Caco-2 (cell line): ENCODE measurements at regions not wholly inside any gene's neighbourhood (a gene's known extent, or its start where the extent isn't known, plus 50 kb on each side); places are given as distances from the start of the nearest gene placed in this dataset.

Source experiments
- BruUV-seq: library from RNA; stranded (reverse); fragments of 400-500 nt; replicated peaks from 2 replicates; lab custom pipeline; 2021; lab: Mats Ljungman, UMichigan
- CTCF ChIA-PET: fragments of 300-600 bp; sonication (Branson Sonifier 250); formaldehyde crosslinking; loops from one replicate; lab custom pipeline; 2022; ENCODE audit warnings: antibody characterized with exemption; lab: Charles Lee
- POLR2A ChIA-PET: fragments of 300-600 bp; sonication (Branson Sonifier 250); formaldehyde crosslinking; loops from one replicate; lab custom pipeline; 2022; ENCODE audit warnings: antibody characterized with exemption; lab: Charles Lee
- DNase-seq, 2 experiments: peaks; one replicate each; pipeline versions ENCODE4 v3.0.0 to v3.0.0-alpha.2; 2020 to 2022
- H3K27me3 ChIP-seq: replicated peaks from 2 replicates; pipeline ENCODE4 v1.6.0; 2011; ENCODE audit warnings: low read length; ENCODE audit not compliant: control insufficient read depth, insufficient read depth
- H3K36me3 ChIP-seq: 2 replicates; pipeline ENCODE4 v1.5.1; 2011; ENCODE audit warnings: low read length; ENCODE audit not compliant: control insufficient read depth, insufficient read depth
- H3K4me1 ChIP-seq: fragments of 250-450 bp; sonication (Bioruptor Pico); 2 replicates; pipeline ENCODE4 v1.5.1; 2020; ENCODE audit warnings: mild to moderate bottlenecking
- H3K4me3 ChIP-seq: 2 replicates; pipeline ENCODE4 v1.5.1; 2011; ENCODE audit warnings: low read depth, mild to moderate bottlenecking, control low read depth, low read length
- H3K9me3 ChIP-seq: fragments of 250-450 bp; sonication (Bioruptor Pico); 2 replicates; pipeline ENCODE4 v1.5.1; 2020; ENCODE audit warnings: mild to moderate bottlenecking, moderate library complexity
- H3K27ac Mint-ChIP-seq: one replicate; pipeline ENCODE4 v1.8.0; 2022; ENCODE audit warnings: mixed read lengths; ENCODE audit not compliant: unreplicated experiment
- H3K27me3 Mint-ChIP-seq: one replicate; pipeline ENCODE4 v1.8.0; 2022; ENCODE audit warnings: mixed read lengths; ENCODE audit not compliant: insufficient read depth, unreplicated experiment
- H3K36me3 Mint-ChIP-seq: one replicate; pipeline ENCODE4 v1.8.0; 2022; ENCODE audit warnings: mild to moderate bottlenecking, mixed read lengths; ENCODE audit not compliant: insufficient read depth, unreplicated experiment
- H3K4me1 Mint-ChIP-seq: one replicate; pipeline ENCODE4 v1.8.0; 2022; ENCODE audit warnings: low read depth, mixed read lengths; ENCODE audit not compliant: unreplicated experiment
- H3K4me3 Mint-ChIP-seq: one replicate; pipeline ENCODE4 v1.8.0; 2022; ENCODE audit warnings: mild to moderate bottlenecking, moderate library complexity, mixed read lengths; ENCODE audit not compliant: unreplicated experiment
- H3K9me3 Mint-ChIP-seq: one replicate; pipeline ENCODE4 v1.8.0; 2022; ENCODE audit warnings: mixed read lengths; ENCODE audit not compliant: unreplicated experiment
- CTCF ChIP-seq, 2 experiments: fragments of 200-600 bp in 1 of 2; IDR thresholded peaks; 1 replicate in 1 of 2; 2 replicates in 1 of 2; pipeline versions ENCODE4 v1.5.1 to v1.8.0; 2011 to 2022; ENCODE audit warnings: antibody characterized with exemption in 1 of 2, control low read depth in 1 of 2, inconsistent platforms in 1 of 2, low read depth in 1 of 2, low read length in 1 of 2, mild to moderate bottlenecking in 1 of 2, moderate library complexity in 1 of 2; ENCODE audit not compliant: insufficient read depth in 1 of 2, severe bottlenecking in 1 of 2, unreplicated experiment in 1 of 2
- intact Hi-C: fragments of 100-400 bp; cut with micrococcal nuclease; formaldehyde crosslinking; loops from one replicate; pipeline ENCODE4 v1.10.0; 2022; ENCODE audit not compliant: unreplicated experiment

- Mint-ChIP-seq H3K9me3 (no peaks in the 10 kb centered on the region), H3K4me3 (no peak overlapping the region), H3K4me1 (no peaks in the 10 kb centered on the region), H3K36me3 (no peaks in the 10 kb centered on the region), H3K27ac (no peak overlapping the region), H3K27me3 (no peaks in the 10 kb centered on the region)
- no TSS peak for BruUV-seq
- DNase-seq: no peak
- TF ChIP-seq CTCF (IDR thresholded peaks at IDR 0.05; ENCODE audit: insufficient read depth in 1 of 2, low read depth in 1 of 2, low read length in 1 of 2, severe bottlenecking in 1 of 2, unreplicated experiment in 1 of 2): no peak
- H3K27me3 ChIP-seq: no peaks in the 10 kb centered on the region
- no peaks in the 10 kb centered on the region for H3K4me1 ChIP-seq
- ChIA-PET POLR2A (no interaction called here), CTCF (interaction anchor here (0.5 kb wide), 1 partner anchor 145 kb away, joined by 3 read pairs; no protein-coding TSS in a partner anchor)
- H3K36me3 ChIP-seq: no peaks in the 10 kb centered on the region
- intact Hi-C loops: no loop called here
- no peaks in the 10 kb centered on the region for H3K9me3 ChIP-seq
- H3K4me3 ChIP-seq: no peak overlapping the region
These were observed 234.8 kb upstream of the HHIP start for GRCh38 chr4:144411119-144411518.

- H3K4me1 ChIP-seq: no peaks in the 10 kb centered on the region
- H3K27me3 Mint-ChIP-seq: no peaks in the 10 kb centered on the region
- intact Hi-C loops: no loop called here
- ChIA-PET CTCF (interaction anchor here (0.5 kb wide), 1 partner anchor 144 kb away, joined by 3 read pairs; no protein-coding TSS in a partner anchor), POLR2A (no interaction called here)
- H3K4me3 ChIP-seq: no peak overlapping the region
- H3K36me3 Mint-ChIP-seq: no peaks in the 10 kb centered on the region
- BruUV-seq: no TSS peak
- H3K4me1 Mint-ChIP-seq: no peaks in the 10 kb centered on the region
- H3K27ac Mint-ChIP-seq: no peak overlapping the region
- no peaks in the 10 kb centered on the region for H3K36me3 ChIP-seq
- no peak for TF ChIP-seq CTCF (IDR thresholded peaks at IDR 0.05; ENCODE audit: insufficient read depth in 1 of 2, low read depth in 1 of 2, low read length in 1 of 2, severe bottlenecking in 1 of 2, unreplicated experiment in 1 of 2)
- DNase-seq: no peak
- no peak overlapping the region for H3K4me3 Mint-ChIP-seq
- H3K9me3 ChIP-seq: no peaks in the 10 kb centered on the region
- no peaks in the 10 kb centered on the region for H3K27me3 ChIP-seq
- H3K9me3 Mint-ChIP-seq: no peaks in the 10 kb centered on the region
These were observed 234.3 kb upstream of the HHIP start for GRCh38 chr4:144411700-144412099.

- H3K27ac Mint-ChIP-seq: no peak overlapping the region
- DNase-seq: no peak
- ChIA-PET CTCF (no interaction called here), POLR2A (no interaction called here)
- Histone ChIP-seq H3K4me3 (no peak overlapping the region), H3K36me3 (no peaks in the 10 kb centered on the region), H3K9me3 (no peaks in the 10 kb centered on the region), H3K27me3 (no peaks in the 10 kb centered on the region), H3K4me1 (no peaks in the 10 kb centered on the region)
- H3K27me3 Mint-ChIP-seq: no peaks in the 10 kb centered on the region
- H3K4me1 Mint-ChIP-seq: no peaks in the 10 kb centered on the region
- H3K36me3 Mint-ChIP-seq: no peaks in the 10 kb centered on the region
- no peaks in the 10 kb centered on the region for H3K9me3 Mint-ChIP-seq
- intact Hi-C loops: loop anchor here (10.0 kb wide), 1 partner anchor 246 kb away; no protein-coding TSS in a partner anchor
- no peak for TF ChIP-seq CTCF (IDR thresholded peaks at IDR 0.05; ENCODE audit: insufficient read depth in 1 of 2, low read depth in 1 of 2, low read length in 1 of 2, severe bottlenecking in 1 of 2, unreplicated experiment in 1 of 2)
- no TSS peak for BruUV-seq
- no peak overlapping the region for H3K4me3 Mint-ChIP-seq
These were observed 224.9 kb upstream of the HHIP start for GRCh38 chr4:144421056-144421455.
